ENCODE measurements at regions not wholly inside any gene's neighbourhood (a gene's known extent, or its start where the extent isn't known, plus 50 kb on each side); places are given as distances from the start of the nearest gene placed in this dataset.

GRCh38 chr4:1479454-1479853 lies 73.2 kb upstream of the NKX1-1 start:
- DNase-seq (ENCODE audit: low read depth), result no peak

GRCh38 chr4:1478766-1479355 lies 72.6 kb upstream of the NKX1-1 start:
- DNase-seq (ENCODE audit: low read depth), result no peak

GRCh38 chr4:1477045-1477840 lies 71.0 kb upstream of the NKX1-1 start:
- DNase-seq (ENCODE audit: low read depth), result no peak

GRCh38 chr4:1476140-1476513 lies 69.9 kb upstream of the NKX1-1 start:
- DNase-seq (ENCODE audit: low read depth), result no peak

GRCh38 chr4:1475277-1476139 lies 69.3 kb upstream of the NKX1-1 start:
- DNase-seq (ENCODE audit: low read depth), result no peak

- no peak for DNase-seq (ENCODE audit: low read depth)
Measured at GRCh38 chr4:1474126-1475090, 68.2 kb upstream of the NKX1-1 start.

- DNase-seq (ENCODE audit: low read depth), result no peak
Measured at GRCh38 chr4:1473718-1474117, 67.5 kb upstream of the NKX1-1 start.

- DNase-seq (ENCODE audit: low read depth), result no peak
Measured at GRCh38 chr4:1472911-1473518, 66.8 kb upstream of the NKX1-1 start.

- DNase-seq (ENCODE audit: low read depth), result no peak
Measured at GRCh38 chr4:1472148-1472797, 66.0 kb upstream of the NKX1-1 start.

- no peak for DNase-seq (ENCODE audit: low read depth)
Measured at GRCh38 chr4:1471443-1472147, 65.4 kb upstream of the NKX1-1 start.

- DNase-seq (ENCODE audit: low read depth), result no peak
Measured at GRCh38 chr4:1470816-1471442, 64.7 kb upstream of the NKX1-1 start.

GRCh38 chr4:1470393-1470670 lies 64.1 kb upstream of the NKX1-1 start:
- DNase-seq (ENCODE audit: low read depth), result no peak

- DNase-seq (ENCODE audit: low read depth), result no peak
Measured at GRCh38 chr4:1469607-1470392, 63.6 kb upstream of the NKX1-1 start.

- DNase-seq (ENCODE audit: low read depth), result no peak
Measured at GRCh38 chr4:1469043-1469442, 62.8 kb upstream of the NKX1-1 start.

GRCh38 chr4:1467581-1468458 lies 61.6 kb upstream of the NKX1-1 start:
- no peak for DNase-seq (ENCODE audit: low read depth)

GRCh38 chr4:1466863-1467165 lies 60.6 kb upstream of the NKX1-1 start:
- DNase-seq (ENCODE audit: low read depth), result no peak

- no peak for DNase-seq (ENCODE audit: low read depth)
Measured at GRCh38 chr4:1466034-1466862, 60.0 kb upstream of the NKX1-1 start.
